ENCODE measurements at regions not wholly inside any gene's neighbourhood (a gene's known extent, or its start where the extent isn't known, plus 50 kb on each side); places are given as distances from the start of the nearest gene placed in this dataset.
"Not testable (repeated sequence)": the region's sequence is repeated elsewhere in the genome, so short reads cannot be mapped to it uniquely, and the experiment has no call there.

DNA sequence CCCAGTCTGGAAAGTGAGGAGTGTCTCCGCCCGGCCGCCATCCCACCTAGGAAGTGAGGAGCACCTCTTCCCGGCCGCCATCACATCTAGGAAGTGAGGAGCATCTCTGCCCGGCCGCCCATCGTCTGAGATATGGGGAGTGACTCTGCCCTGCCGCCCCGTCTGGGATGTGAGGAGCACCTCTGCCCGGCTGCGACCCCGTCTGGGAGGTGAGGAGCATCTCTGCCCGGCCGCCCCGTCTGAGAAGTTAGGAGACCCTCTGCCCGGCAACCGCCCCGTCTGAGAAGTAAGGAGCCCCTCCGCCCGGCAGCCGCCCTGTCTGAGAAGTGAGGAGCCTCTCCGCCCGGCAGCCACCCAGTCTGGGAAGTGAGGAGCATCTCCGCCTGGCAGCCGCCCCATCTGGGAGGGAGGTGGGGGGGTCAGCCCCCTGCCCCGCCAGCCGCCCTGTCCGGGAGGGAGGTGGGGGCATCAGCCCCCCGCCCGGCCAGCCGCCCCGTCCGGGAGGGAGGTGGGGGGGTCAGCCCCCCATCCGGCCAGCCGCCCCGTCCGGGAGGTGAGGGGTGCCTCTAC is 671.8 kb upstream of the IMPG1 start:
- TF ChIP-seq POLR2A (IDR thresholded peaks at IDR 0.05; ENCODE audit: borderline replicate concordance, extremely low read depth, insufficient read depth, insufficient read length); RAD21 (IDR thresholded peaks at IDR 0.05; ENCODE audit: low read depth); EGR1 (IDR thresholded peaks at IDR 0.05; ENCODE audit: low read depth); CEBPB (IDR thresholded peaks at IDR 0.05; ENCODE audit: low read depth): not testable (repeated sequence)
- TF ChIP-seq, protein P1, sequence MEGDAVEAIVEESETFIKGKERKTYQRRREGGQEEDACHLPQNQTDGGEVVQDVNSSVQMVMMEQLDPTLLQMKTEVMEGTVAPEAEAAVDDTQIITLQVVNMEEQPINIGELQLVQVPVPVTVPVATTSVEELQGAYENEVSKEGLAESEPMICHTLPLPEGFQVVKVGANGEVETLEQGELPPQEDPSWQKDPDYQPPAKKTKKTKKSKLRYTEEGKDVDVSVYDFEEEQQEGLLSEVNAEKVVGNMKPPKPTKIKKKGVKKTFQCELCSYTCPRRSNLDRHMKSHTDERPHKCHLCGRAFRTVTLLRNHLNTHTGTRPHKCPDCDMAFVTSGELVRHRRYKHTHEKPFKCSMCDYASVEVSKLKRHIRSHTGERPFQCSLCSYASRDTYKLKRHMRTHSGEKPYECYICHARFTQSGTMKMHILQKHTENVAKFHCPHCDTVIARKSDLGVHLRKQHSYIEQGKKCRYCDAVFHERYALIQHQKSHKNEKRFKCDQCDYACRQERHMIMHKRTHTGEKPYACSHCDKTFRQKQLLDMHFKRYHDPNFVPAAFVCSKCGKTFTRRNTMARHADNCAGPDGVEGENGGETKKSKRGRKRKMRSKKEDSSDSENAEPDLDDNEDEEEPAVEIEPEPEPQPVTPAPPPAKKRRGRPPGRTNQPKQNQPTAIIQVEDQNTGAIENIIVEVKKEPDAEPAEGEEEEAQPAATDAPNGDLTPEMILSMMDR (IDR thresholded peaks at IDR 0.05 in 2 of 3, conservative IDR thresholded peaks at IDR 0.05 in 1 of 3; ENCODE audit: borderline replicate concordance in 1 of 3, insufficient read depth in 1 of 3, low read depth in 2 of 3, low read length in 2 of 3) = not testable (repeated sequence)
- TF ChIP-seq, protein P2, sequence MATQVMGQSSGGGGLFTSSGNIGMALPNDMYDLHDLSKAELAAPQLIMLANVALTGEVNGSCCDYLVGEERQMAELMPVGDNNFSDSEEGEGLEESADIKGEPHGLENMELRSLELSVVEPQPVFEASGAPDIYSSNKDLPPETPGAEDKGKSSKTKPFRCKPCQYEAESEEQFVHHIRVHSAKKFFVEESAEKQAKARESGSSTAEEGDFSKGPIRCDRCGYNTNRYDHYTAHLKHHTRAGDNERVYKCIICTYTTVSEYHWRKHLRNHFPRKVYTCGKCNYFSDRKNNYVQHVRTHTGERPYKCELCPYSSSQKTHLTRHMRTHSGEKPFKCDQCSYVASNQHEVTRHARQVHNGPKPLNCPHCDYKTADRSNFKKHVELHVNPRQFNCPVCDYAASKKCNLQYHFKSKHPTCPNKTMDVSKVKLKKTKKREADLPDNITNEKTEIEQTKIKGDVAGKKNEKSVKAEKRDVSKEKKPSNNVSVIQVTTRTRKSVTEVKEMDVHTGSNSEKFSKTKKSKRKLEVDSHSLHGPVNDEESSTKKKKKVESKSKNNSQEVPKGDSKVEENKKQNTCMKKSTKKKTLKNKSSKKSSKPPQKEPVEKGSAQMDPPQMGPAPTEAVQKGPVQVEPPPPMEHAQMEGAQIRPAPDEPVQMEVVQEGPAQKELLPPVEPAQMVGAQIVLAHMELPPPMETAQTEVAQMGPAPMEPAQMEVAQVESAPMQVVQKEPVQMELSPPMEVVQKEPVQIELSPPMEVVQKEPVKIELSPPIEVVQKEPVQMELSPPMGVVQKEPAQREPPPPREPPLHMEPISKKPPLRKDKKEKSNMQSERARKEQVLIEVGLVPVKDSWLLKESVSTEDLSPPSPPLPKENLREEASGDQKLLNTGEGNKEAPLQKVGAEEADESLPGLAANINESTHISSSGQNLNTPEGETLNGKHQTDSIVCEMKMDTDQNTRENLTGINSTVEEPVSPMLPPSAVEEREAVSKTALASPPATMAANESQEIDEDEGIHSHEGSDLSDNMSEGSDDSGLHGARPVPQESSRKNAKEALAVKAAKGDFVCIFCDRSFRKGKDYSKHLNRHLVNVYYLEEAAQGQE (IDR thresholded peaks at IDR 0.05; ENCODE audit: low read depth) = not testable (repeated sequence)
- TF ChIP-seq, protein P3, sequence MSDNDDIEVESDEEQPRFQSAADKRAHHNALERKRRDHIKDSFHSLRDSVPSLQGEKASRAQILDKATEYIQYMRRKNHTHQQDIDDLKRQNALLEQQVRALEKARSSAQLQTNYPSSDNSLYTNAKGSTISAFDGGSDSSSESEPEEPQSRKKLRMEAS (IDR thresholded peaks at IDR 0.05) = not testable (repeated sequence)
